GM18868 (cell line): ENCODE measurements at regions not wholly inside any gene's neighbourhood (a gene's known extent, or its start where the extent isn't known, plus 50 kb on each side); places are given as distances from the start of the nearest gene placed in this dataset.
"Not testable (repeated sequence)": the region's sequence is repeated elsewhere in the genome, so short reads cannot be mapped to it uniquely, and the experiment has no call there.

Source experiments
- ATAC-seq: cut with Tn5 transposase; IDR thresholded peaks from one replicate; pipeline ENCODE4 v1.9.1; 2021; ENCODE audit warnings: mild to moderate bottlenecking, moderate library complexity; ENCODE audit not compliant: unreplicated experiment

GRCh38 chr22:48736593-48737460, 1090.8 kb downstream of the BRD1 start:
- no peak for ATAC-seq

GRCh38 chr22:48734961-48735360, 1092.7 kb downstream of the BRD1 start:
- no peak for ATAC-seq

- no peak for ATAC-seq
Measured at GRCh38 chr22:48734359-48734758, 1093.3 kb downstream of the BRD1 start.

DNA sequence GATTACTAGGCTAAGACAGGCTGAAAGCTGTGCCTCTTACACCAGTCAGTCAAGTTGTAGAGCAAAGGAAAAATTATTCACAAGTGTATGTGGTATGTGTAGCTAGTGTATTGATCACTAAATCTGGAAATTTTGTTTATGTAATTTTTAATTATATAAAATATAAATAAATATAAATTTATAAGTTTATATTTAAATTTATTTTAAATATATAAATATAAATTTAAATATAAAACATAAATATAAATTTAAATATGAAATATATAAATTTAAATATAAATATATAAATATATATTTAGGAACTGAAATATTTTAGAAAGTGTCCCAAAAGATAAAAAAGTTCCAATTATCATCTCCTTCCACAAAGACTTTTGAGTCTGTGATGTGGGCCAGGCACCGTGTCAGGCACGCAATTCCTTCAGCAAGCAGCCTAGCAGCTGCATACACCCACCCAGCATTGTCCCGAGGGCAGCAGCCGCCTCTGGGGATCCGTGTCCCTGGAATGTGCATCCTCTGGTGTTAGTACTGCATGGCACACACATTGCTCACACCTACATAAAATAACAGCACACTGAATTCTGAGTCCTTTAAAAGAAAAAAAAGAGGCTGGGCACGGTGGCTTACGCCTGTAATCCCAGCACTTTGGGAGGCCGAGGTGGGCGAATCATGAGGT, 1098.0 kb downstream of the BRD1 start:
- no peak for ATAC-seq

DNA sequence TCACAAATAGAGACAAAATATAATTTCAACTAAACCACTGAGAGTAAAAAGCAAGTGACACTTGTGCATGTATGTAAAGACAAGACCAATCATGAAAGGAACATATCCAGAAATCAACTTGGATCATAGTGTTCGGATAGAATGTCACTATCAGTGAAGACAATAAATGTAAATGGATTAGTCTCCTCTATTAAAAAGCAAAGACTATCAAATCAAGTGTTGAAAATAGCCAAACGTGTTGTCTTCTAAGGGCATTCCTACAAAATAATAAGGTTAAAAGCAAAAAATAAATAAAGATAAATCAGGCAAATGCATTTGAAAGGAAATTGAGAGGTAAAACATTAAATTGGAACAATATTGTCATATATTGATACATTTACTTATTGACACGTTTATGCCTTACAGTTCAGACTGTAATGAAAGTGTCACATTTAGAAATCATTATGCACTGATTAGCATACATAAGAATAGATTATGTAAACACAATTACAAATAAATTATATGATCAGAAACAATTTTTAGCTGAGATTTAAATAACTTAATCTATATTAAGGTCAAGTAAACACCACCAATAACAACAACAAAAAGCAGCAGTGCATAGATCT, 1100.1 kb downstream of the BRD1 start:
- no peak for ATAC-seq

DNA sequence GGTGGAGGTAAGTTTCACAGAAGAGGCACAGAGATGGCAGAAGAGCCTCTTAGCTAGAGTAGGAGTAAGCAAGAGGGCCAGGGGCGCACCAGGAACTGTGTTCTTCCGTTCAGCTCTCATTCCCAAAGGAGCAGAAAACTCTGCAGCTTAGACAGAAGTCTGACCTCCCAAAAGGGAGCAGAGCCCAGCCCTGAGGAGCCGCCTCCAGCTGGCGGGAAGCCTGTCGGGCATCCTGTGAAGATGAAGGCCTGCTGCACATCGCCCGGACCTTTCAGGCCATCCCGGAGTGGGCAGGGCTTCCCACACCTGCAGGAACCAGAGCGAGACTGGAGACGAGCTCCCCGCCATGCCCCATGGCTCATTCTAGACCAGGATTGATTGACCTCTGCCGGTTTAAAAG, 1102.8 kb downstream of the BRD1 start:
- ATAC-seq, result no peak

DNA sequence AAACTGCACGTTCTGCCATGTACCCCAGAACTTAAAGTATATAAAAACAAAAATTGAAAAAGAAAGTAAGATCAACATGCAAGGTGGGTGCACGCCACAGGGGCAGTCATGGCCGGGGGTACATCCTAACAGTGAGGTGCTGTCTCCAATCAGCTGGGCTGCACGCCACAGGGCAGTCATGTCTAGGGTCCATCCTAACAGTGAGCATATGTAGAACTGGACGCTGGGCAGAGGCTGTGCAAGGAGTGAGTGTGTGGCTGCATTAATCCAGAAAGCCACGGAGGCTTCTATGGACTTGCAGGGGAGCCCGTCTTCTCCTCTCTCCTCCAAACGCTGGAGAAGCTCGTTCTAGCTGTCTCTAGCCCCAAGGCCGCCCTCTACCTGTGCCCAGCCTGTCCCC, 1105.0 kb downstream of the BRD1 start:
- no peak for ATAC-seq

DNA sequence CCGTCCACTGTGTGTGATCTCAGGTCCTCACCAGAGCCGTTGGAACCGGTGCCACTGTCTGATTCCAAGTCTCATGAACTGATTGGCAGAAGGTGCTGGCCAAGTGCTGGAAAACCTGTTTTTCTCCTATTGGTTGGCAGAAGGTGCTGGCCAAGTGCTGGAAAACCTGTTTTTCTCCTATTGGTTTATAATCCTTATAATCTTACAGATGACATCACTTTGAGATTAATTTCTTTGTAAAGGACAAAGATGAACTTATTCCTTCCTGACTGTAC, 1106.3 kb downstream of the BRD1 start:
- ATAC-seq, result no peak

GRCh38 chr22:48720662-48721394, 1106.8 kb downstream of the BRD1 start:
- ATAC-seq, result no peak

- no peak for ATAC-seq
Measured at GRCh38 chr22:48719978-48720661, 1107.6 kb downstream of the BRD1 start.

- no peak for ATAC-seq
Measured at GRCh38 chr22:48718818-48719500, 1108.7 kb downstream of the BRD1 start.

DNA sequence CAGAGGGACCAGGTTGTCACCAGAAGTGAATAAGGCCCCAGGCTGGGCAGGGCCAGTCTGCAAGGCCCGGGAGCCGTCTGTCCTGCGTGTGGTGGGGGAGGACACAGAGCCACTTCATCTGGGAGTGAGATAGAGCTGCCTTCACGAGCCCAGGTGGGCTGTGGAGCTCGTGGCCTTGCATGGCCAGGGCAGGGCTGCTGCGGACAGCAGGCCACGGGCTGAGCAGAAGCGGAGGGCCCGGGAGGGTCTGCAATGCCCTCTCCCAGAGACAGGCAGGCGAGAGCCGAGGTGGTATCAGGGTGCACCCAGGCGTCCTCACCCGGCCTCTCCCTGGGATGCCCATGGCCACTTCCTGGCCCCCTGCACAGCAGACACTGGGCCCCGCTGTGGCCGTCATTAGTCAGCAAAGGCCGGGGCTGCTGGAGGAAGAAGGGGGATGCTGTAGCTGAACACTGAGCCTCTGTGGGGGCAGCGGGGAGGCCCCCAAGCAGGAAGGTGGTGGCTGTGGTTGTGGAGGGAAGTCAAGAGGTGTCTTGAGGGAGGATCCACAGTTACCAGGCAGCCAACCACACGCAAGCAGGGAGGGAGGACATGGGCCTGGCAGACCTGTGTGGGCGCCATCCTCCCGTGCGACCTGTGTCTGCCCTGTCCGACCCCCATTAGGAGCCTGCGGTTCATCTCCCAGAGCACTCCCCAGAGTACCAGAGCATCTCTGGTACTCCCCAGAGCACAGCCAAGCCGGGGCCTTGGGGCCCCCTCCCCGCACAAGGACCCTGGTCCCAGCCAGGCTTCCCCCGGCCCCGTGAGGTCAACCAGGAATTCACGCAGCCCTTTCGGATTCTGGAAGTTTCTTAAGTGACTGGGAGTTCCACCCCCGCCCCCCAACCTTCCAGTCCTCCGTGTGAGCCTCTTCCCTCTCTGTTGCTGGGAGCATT, 1109.5 kb downstream of the BRD1 start:
- no peak for ATAC-seq

- no peak for ATAC-seq
Measured at GRCh38 chr22:48717076-48717810, 1110.4 kb downstream of the BRD1 start.

GRCh38 chr22:48716154-48716553, 1111.5 kb downstream of the BRD1 start:
- not testable (repeated sequence) for ATAC-seq

- ATAC-seq, result no peak
Measured at GRCh38 chr22:48715511-48715910, 1112.2 kb downstream of the BRD1 start.

DNA sequence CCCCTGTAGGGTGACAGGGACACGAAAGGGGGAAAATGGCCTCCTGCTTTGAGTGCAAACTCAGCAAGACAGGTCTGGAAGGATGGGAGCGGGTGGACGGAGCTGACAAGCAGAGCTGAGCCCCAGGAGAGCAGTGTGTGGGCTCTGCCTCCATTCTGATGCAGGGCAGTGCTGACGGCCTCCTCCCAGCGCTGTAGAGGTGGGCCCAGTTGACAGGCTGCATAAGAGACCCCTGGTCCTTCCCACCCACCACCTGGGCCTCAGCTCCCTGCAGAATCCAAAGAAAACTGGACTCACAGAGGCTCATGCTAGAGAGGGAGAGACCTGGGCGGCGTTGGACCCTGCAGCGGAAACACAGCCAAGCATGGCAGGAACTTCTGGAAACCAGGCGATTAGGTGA, 1113.4 kb downstream of the BRD1 start:
- no peak for ATAC-seq

DNA sequence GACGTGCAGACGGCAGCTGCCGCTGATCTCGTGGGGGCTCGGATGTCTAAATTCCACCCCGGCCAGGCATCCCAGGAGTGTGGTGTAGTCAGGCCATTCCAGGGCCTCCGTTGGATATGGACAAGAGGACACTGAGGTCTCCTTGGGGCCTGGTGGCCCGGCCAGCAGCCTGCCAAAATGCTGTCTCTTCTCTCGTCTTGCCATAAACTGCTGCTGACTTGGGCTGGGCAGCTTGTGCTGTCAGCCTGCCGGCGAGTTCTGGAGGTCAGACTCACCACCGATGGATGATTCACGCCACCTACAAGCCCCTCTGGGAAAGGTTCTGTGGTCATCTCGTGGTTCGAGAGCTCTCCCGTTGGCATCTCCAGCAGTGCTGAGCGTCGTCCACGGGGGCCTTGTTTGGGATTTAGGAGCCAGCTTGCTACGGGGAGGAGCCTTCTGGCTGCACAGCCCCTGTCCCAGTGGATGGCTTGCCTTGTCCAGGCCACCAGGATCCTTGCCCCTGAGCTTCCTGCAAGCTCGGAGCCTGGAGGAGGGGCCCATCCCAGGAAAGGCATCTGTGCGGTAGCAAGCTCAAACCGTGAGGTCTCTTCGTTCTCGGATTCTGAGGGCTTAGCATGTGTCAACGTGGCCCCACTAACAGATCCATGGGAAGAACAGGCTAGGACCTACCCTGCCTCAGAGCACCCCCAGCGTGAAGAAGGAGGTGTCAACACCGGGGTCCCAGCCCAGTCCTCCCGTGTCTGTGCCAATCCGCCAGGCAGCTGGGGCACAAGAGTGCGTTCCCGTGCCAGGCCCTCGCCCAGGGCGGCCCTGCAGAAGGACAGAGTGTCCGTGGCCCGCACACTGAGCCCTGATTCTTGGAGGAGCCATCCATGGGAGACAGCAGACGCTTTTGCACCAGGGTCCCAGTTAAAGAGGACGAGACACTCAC, 1114.1 kb downstream of the BRD1 start:
- ATAC-seq, result no peak
